ENCODE measurements at regions not wholly inside any gene's neighbourhood (a gene's known extent, or its start where the extent isn't known, plus 50 kb on each side); places are given as distances from the start of the nearest gene placed in this dataset.

DNA sequence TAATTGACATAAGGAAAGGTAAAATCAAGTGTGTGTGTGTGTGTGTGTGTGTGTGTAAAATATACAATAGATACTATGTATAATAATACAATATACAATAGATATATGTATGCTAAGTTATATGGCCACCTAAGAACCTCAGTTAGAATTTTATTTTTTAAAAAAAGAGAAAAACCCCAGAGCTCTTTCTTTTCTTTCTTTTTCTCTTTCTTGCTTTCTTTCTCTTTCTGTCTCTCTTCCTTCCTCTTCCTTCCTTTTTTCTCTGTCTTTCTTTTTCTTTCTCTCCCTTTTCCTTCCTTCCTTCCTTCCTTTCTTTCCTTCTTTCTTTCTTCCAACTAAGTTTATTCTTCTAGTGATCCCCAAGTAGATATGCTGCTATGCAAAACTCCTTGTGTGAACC is 64.6 kb upstream of the FN1 start:
- no peak for DNase-seq (ENCODE audit: low spot score)

DNA sequence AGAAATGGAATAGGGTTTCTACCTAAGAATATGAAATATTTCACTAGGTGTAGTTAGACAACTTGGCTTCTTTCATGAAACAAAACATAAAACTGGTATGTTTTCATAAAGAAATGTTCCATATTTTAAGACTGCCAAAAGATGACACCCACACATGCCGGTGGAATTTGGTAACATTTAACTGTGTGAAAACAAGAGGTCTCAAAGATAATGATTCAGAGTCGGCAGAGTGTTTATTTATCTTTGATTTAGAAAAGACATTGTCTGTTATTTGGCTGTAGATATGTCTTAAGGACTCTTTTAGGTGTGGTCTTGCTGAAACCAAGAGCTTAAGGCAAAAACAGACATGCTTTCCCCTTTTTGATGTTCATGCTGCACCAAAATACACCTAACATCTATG is 63.5 kb upstream of the FN1 start:
- no peak for DNase-seq (ENCODE audit: low spot score)

DNA sequence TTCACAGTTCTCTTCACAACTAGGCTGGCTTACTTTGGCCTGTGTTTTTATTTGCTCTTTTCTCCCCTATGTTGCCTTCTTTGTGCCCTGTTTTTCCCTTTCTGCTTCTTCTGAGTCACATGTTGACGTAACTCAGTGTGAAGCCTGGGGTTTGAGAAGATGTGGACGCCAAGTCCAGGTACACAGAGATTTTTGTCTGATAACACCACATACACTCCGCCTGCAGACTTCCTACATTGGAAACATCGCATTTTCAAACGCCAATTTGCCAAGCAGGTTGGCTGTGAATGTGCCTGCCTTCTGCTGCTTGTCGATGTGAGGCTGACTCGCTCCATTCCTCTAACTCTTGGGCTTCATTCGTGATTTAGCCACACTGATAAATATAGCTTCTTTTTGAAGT is 62.6 kb upstream of the FN1 start:
- no peak for DNase-seq (ENCODE audit: low spot score)

DNA sequence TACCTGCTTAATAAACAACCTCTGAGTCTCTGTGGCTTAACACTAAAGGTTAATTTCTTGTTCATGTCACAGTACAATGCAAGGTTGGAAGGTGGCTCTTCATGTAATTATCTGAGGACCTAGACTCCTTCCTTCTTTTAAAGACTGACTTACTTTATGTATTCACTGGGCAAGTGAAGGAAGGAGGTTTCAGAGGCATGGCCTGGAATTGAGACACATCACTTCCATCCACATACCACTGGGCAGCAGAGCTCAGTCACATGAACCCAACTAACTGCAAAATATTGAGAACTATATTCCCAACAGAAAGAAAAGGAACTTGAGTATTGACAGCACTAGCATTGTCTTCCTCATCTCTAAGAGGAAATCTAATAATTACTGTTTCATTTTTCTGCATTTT is 57.5 kb upstream of the FN1 start:
- DNase-seq (ENCODE audit: low spot score), result no peak

DNA sequence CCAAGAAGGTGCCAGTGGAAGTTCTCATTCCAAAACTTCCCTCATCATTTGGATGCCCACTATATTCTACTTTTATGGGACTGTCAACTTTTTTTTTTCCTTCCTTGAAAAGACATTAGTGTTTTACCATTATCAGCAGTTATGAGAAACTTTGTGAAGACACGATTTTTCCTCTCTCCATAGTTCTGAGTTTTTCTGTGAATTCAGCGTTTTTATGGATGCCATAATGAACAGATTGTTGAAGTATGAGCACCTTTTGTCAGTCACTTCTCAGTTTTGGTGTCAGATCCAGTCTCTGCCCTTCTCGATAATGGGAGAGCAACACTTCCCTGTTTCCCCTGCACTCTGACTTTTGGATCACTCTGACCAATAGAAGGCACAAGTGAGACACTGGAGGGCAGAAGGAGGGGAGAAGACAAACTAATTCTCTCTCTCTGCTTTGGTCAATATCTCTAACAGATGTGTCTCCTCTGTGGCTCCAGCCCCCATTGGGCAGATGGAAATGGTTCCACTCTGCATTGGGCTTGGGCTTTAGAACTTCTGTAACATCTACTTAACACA is 53.5 kb upstream of the FN1 start:
- no peak for DNase-seq (ENCODE audit: low spot score)

DNA sequence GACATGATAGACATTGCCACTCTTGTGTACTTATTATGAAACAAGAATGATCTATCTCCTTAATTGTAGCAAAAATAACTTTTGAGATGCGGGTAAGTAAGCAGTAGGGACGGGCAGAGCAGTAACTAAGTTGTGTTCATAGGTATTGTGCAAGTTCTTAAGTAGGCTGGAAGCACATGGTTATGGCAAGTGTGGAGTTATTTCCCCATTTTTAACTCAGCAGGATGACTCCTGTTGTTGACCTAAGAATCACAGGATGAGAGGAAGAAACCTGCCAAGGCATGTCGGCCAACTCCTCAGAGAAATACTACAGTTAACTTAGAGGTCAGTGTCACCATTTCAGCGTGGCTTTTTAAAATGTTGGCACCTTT is 51.1 kb upstream of the FN1 start:
- no peak for DNase-seq (ENCODE audit: low spot score)

DNA sequence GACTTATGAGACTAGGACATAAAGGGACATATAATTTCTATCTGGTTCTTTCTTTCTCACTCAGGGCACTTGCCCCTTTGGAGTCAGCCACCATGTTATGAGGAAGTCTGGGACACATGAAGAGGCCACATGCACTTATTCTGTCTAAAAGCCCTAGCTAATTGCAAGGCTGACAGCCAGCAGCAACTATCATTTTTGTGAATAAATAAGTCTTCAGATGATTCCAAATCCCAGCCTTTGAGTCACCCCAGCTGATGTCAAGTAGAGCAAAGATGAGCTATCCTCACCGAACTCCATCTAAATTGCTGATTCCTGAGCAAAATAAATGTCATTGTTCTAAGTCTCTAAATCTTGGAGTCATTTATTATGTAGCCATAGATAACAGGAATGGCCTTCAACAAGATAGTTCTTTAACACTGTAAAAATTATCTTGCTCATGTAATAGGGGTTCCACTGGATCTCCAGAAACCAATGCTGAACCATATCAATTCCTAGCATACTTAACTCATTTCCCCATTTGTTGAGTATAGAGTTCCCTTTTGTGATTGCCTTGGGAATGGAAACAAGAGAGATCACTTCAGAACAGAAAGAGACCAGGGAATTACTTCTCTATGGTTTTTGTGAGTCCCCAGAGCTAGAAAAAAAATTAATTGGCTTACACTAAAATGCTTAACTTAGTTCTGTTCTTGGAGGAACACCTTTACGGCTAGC is 50.6 kb upstream of the FN1 start:
- DNase-seq (ENCODE audit: low spot score), result no peak
